ENCODE measurements at regions not wholly inside any gene's neighbourhood (a gene's known extent, or its start where the extent isn't known, plus 50 kb on each side); places are given as distances from the start of the nearest gene placed in this dataset.
"Not testable (repeated sequence)": the region's sequence is repeated elsewhere in the genome, so short reads cannot be mapped to it uniquely, and the experiment has no call there.

GRCh38 chrX:114006664-114007063 lies 577.2 kb upstream of the HTR2C start:
- H3K9me3 ChIP-seq (replicated peaks in 1 of 11), result peaks cover 0 to 11% (median 0%) of the 10 kb centered on the region in 11 experiments; a peak in 5 of 22 replicates
- H3K4me2 ChIP-seq, result no peak overlapping the region
- H3K27ac ChIP-seq, result no peak overlapping the region
- no peak overlapping the region for H3K4me3 ChIP-seq
- H3K4me1 ChIP-seq, result peaks cover 0 to 7% (median 0%) of the 10 kb centered on the region in 10 experiments; a peak in 1 of 20 replicates
- TF ChIP-seq Cebpa-rat (IDR thresholded peaks at IDR 0.05), result no peak
- H4K20me1 ChIP-seq, result no peaks in the 10 kb centered on the region
- H3K27me3 ChIP-seq, result peaks cover 45 to 100% (median 90%) of the 10 kb centered on the region in 11 experiments
- H3K9ac ChIP-seq, result no peak overlapping the region
- no peaks in the 10 kb centered on the region for H3K36me3 ChIP-seq

DNA sequence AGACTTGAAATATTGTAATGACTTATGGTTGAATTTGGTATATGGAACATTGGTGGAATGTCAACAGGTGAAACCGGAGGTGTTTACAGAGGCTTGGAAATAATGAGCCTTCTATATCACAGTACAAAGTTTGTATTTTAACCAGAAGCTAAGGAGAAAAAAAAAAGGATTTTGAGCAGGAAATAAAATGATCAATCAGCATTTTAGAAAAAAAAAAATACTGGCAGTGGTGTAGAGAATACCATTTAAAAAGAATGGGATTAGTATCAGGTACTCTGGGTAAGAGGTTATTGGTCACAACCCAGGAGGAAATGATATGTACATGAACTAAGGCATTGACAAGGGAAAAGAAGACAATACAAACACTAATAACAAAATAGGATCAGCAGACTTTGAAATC lies 587.1 kb upstream of the HTR2C start:
- no peak overlapping the region for H3K4me2 ChIP-seq
- H3K36me3 ChIP-seq, result no peaks in the 10 kb centered on the region
- H4K20me1 ChIP-seq, result no peaks in the 10 kb centered on the region
- H3K9me3 ChIP-seq (replicated peaks in 1 of 11), result no peaks in the 10 kb centered on the region
- no peak for TF ChIP-seq Cebpa-rat (IDR thresholded peaks at IDR 0.05)
- H3K9ac ChIP-seq, result no peak overlapping the region
- no peaks in the 10 kb centered on the region for H3K4me1 ChIP-seq
- no peak overlapping the region for H3K27ac ChIP-seq
- H3K27me3 ChIP-seq, result peaks cover 43 to 93% (median 69%) of the 10 kb centered on the region in 11 experiments
- H3K4me3 ChIP-seq, result no peak overlapping the region

DNA sequence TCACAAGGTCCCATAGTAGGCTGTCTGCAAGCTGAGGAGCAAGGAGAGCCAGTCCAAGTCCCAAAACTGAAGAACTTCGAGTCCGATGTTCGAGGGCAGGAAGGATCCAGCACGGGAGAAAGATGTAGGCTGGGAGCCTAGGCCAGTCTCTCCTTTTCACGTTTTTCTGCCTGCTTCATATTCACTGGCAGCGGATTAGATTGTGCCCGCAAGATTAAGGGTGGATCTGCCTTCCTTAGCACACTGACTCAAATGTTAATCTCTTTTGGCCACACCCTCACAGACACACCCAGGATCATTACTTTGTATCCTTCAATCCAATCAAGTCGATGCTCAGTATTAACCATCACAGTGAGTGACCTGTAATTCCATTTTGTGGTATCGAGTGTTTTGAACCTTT lies 592.2 kb upstream of the HTR2C start:
- not testable (repeated sequence) for H3K9me3 ChIP-seq (replicated peaks in 1 of 11); H3K4me2 ChIP-seq; H3K27ac ChIP-seq; H3K4me3 ChIP-seq; H3K9ac ChIP-seq; H3K36me3 ChIP-seq; H3K4me1 ChIP-seq; H4K20me1 ChIP-seq
- H3K27me3 ChIP-seq, result peaks cover 62 to 95% (median 88%) of the 10 kb centered on the region in 11 experiments

DNA sequence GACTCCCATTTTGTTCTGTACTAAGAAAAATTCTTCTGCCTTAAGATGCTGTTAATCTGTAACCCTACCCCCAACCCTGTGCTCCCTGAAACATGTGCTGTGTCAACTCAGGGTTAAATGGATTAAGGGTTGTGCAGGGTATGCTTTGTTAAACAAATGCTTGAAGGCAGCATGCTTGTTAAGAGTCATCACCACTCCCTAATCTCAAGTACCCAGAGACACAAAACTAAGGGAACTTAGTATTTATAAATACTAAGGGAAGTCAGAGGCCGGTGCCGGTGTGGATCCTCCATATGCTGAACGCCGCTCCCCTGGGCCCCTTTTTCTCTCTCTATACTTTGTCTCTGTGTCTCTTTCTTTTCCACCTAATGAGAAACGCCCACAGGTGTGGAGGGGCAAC lies 593.2 kb upstream of the HTR2C start:
- H3K36me3 ChIP-seq, H3K4me1 ChIP-seq, H3K4me3 ChIP-seq, H4K20me1 ChIP-seq, H3K27ac ChIP-seq, H3K4me2 ChIP-seq, H3K9ac ChIP-seq: not testable (repeated sequence)
- H3K9me3 ChIP-seq (replicated peaks in 1 of 11), result peaks cover 0 to 17% (median 9%) of the 10 kb centered on the region in 11 experiments; a peak in 10 of 22 replicates
- peaks cover 61 to 95% (median 88%) of the 10 kb centered on the region in 11 experiments for H3K27me3 ChIP-seq

- not testable (repeated sequence) for H3K4me1 ChIP-seq, H3K27ac ChIP-seq, H4K20me1 ChIP-seq, H3K4me3 ChIP-seq, H3K36me3 ChIP-seq, H3K4me2 ChIP-seq, H3K9ac ChIP-seq
- Histone ChIP-seq H3K27me3 (peaks cover 72 to 97% (median 94%) of the 10 kb centered on the region in 11 experiments), H3K9me3 (replicated peaks in 1 of 11) (peaks cover 0 to 21% (median 10%) of the 10 kb centered on the region in 11 experiments; a peak in 10 of 22 replicates)
These were observed 595.5 kb upstream of the HTR2C start for GRCh38 chrX:113988315-113988935.

- H3K27ac ChIP-seq, result no peak overlapping the region
- peaks cover 76 to 98% (median 97%) of the 10 kb centered on the region in 11 experiments for H3K27me3 ChIP-seq
- H3K4me3 ChIP-seq, result no peak overlapping the region
- H4K20me1 ChIP-seq, result no peaks in the 10 kb centered on the region
- no peak overlapping the region for H3K4me2 ChIP-seq
- no peak overlapping the region for H3K9ac ChIP-seq
- H3K4me1 ChIP-seq, result peaks cover 0 to 3% (median 0%) of the 10 kb centered on the region in 10 experiments; a peak in 5 of 20 replicates
- no peaks in the 10 kb centered on the region for H3K36me3 ChIP-seq
- TF ChIP-seq Cebpa-rat (IDR thresholded peaks at IDR 0.05), result no peak
- peaks cover 0 to 21% (median 10%) of the 10 kb centered on the region in 11 experiments; a peak in 10 of 22 replicates for H3K9me3 ChIP-seq (replicated peaks in 1 of 11)
These were observed 597.5 kb upstream of the HTR2C start for GRCh38 chrX:113986427-113986826.

GRCh38 chrX:113982766-113983165 lies 601.1 kb upstream of the HTR2C start:
- no peak overlapping the region for H3K9ac ChIP-seq
- H3K27ac ChIP-seq, result no peak overlapping the region
- peaks cover 0 to 7% (median 0%) of the 10 kb centered on the region in 10 experiments; a peak in 5 of 20 replicates for H3K4me1 ChIP-seq
- peaks cover 7 to 42% (median 23%) of the 10 kb centered on the region in 11 experiments; a peak in 20 of 22 replicates for H3K9me3 ChIP-seq (replicated peaks in 1 of 11)
- no peak overlapping the region for H3K4me3 ChIP-seq
- TF ChIP-seq Cebpa-rat (IDR thresholded peaks at IDR 0.05), result no peak
- H4K20me1 ChIP-seq, result 0 out of 22 replicates have a peak, but pooled peaks cover 0 to 3% (median 0%) of the 10 kb centered on the region in 11 experiments
- peaks cover 80 to 100% (median 100%) of the 10 kb centered on the region in 11 experiments for H3K27me3 ChIP-seq
- no peak overlapping the region for H3K4me2 ChIP-seq
- H3K36me3 ChIP-seq, result no peaks in the 10 kb centered on the region

GRCh38 chrX:113980953-113981352 lies 602.9 kb upstream of the HTR2C start:
- Histone ChIP-seq H3K9ac (no peak overlapping the region), H3K4me1 (peaks cover 0 to 7% (median 0%) of the 10 kb centered on the region in 10 experiments; a peak in 5 of 20 replicates), H3K9me3 (replicated peaks in 1 of 11) (peaks cover 7 to 31% (median 18%) of the 10 kb centered on the region in 11 experiments; a peak in 20 of 22 replicates), H3K27ac (no peak overlapping the region), H3K36me3 (no peaks in the 10 kb centered on the region), H3K4me2 (peak overlapping the region in 2 of 11 experiments; percentile 19 to 20; a peak in 1 of 22 replicates), H3K27me3 (peaks cover 79 to 100% (median 99%) of the 10 kb centered on the region in 11 experiments), H3K4me3 (no peak overlapping the region), H4K20me1 (0 out of 22 replicates have a peak, but pooled peaks cover 0 to 3% (median 0%) of the 10 kb centered on the region in 11 experiments)
- no peak for TF ChIP-seq Cebpa-rat (IDR thresholded peaks at IDR 0.05)

GRCh38 chrX:113977887-113978286 lies 606.0 kb upstream of the HTR2C start:
- Histone ChIP-seq H3K9ac (no peak overlapping the region), H3K4me1 (peaks cover 0 to 7% (median 0%) of the 10 kb centered on the region in 10 experiments; a peak in 5 of 20 replicates), H3K36me3 (no peaks in the 10 kb centered on the region)

More at GRCh38 chrX:113977887-113978286, 606.0 kb upstream of the HTR2C start:
- Histone ChIP-seq H3K27ac (no peak overlapping the region), H3K9me3 (replicated peaks in 1 of 11) (peaks cover 7 to 26% (median 13%) of the 10 kb centered on the region in 11 experiments; a peak in 20 of 22 replicates), H3K4me2 (no peak overlapping the region), H4K20me1 (0 out of 22 replicates have a peak, but pooled peaks cover 0 to 3% (median 0%) of the 10 kb centered on the region in 11 experiments), H3K4me3 (no peak overlapping the region), H3K27me3 (peaks cover 82 to 100% (median 99%) of the 10 kb centered on the region in 11 experiments)
- no peak for TF ChIP-seq Cebpa-rat (IDR thresholded peaks at IDR 0.05)

Data from BLaER1 treated with 17β-estradiol and CSF1 and Interleukin-3, amounts not matched to agents 10 nM and 100 nM (cell line).